ENCODE measurements at regions not wholly inside any gene's neighbourhood (a gene's known extent, or its start where the extent isn't known, plus 50 kb on each side); places are given as distances from the start of the nearest gene placed in this dataset.

GRCh38 chrX:98506907-98507306, 1623.2 kb downstream of the RPA4 start:
- TF ChIP-seq CTCF (IDR thresholded peaks at IDR 0.05; ENCODE audit: low read length) (no peak), EZH2 (IDR thresholded peaks at IDR 0.05; ENCODE audit: borderline replicate concordance, low read length) (no peak)
